ENCODE measurements at regions not wholly inside any gene's neighbourhood (a gene's known extent, or its start where the extent isn't known, plus 50 kb on each side); places are given as distances from the start of the nearest gene placed in this dataset.

DNA sequence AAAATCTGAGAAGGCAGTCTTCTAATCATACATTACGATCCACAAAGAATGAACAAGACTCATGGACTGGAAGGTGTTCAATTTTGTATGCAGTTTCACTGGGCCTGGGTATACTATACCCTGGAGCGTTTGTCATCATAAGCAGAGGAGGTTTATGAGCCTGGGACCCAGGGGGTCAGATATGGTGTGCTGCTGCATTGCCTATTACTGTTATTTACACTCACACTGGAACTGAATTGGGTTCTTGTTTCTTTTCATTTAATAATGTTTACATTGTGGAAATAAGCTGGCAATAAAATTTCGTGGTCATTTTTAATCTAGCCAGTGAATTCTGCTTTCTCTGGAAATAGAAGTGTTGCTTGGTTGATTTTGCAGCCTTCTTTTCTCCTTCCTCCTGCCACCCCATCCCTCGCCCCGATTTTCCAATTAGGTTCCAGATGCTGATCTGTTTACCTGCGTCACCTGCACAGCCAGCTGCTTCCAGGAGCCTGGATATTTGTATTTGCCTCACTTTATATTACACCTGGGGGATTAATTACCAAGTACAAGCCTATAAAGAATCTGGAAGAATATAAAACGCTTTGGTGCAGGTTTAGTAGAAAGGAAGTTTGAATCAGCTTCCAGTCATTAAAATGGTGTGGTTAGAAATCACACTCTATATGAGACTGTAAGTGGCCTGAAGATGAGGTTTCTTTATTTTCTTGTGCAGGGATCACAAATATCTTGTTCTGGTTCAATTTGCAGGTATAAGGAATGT, 234.4 kb downstream of the SOCS6 start:
- WGBS, 2 donors, result 51 to 63% methylated on average over 7 of the region's 7 CpGs
- Histone ChIP-seq H3K4me3 (ENCODE audit: low read depth in 1 of 2, low read length in 2 of 2) (no peak overlapping the region), H3K4me1 (ENCODE audit: control insufficient read depth in 2 of 2, insufficient read depth in 2 of 2, low read length in 1 of 2) (no peaks in the 10 kb centered on the region), H3K36me3 (ENCODE audit: control insufficient read depth in 2 of 2, insufficient read depth in 2 of 2, low read length in 1 of 2) (no peaks in the 10 kb centered on the region), H3K27me3 (ENCODE audit: control insufficient read depth in 1 of 2, insufficient read depth in 2 of 2, low read length in 2 of 2) (no peaks in the 10 kb centered on the region), H3K9me3 (ENCODE audit: control insufficient read depth in 2 of 2, insufficient read depth in 1 of 2, low read depth in 1 of 2, low read length in 1 of 2) (peaks cover 0 to 2% of the 10 kb centered on the region in 2 donors), H3K27ac (ENCODE audit: low read depth in 2 of 2, low read length in 1 of 2) (no peak overlapping the region)

DNA sequence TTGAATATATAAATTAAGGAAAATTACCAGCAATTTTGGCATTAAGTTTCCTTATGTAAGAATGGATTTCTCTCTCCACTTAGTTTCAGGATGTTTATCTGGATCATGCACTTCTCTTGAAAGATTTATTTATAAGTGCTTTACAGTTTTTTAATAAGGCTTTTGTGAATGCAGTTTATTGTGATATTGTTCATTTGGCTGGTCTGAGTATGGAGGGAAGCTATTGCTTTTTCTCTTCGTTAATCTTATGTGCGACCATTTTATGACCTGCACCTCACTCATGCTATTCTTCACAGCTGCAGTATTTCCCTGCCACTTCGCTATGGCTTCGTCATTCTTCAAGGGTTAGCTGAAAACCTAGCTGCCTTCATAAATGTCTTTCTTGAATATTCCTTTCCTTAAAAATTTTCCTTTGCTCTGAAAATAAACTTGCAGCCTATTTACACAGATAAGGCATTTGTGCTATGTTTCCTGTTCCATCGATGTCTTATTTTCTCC, 233.4 kb downstream of the SOCS6 start:
- 52 to 57% methylated on average over 5 of the region's 5 CpGs for WGBS, 2 donors
- no peak overlapping the region for H3K27ac ChIP-seq (ENCODE audit: low read depth in 2 of 2, low read length in 1 of 2)

DNA sequence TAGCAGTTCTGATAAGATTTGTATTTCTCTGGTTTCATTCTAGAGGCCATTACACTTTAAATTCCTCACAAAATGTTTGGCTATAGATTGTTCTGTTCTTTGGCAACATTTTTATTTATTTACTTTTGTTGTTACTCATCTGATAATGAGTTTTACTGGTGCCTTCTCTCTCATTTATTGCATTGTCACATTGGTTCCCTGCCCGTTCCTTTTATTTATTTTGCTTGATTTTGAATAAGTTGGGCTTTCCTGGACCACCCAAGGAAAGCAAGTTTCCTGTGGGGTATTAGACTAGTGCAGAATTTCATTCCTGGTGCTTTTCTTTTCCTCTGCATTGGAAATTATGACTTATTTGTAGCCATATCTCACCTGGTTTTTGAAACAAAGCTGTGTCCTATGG, 232.0 kb downstream of the SOCS6 start:
- Histone ChIP-seq H3K4me1 (ENCODE audit: control insufficient read depth in 2 of 2, insufficient read depth in 2 of 2, low read length in 1 of 2) (no peaks in the 10 kb centered on the region), H3K9me3 (ENCODE audit: control insufficient read depth in 2 of 2, insufficient read depth in 1 of 2, low read depth in 1 of 2, low read length in 1 of 2) (no peaks in the 10 kb centered on the region), H3K27me3 (ENCODE audit: control insufficient read depth in 1 of 2, insufficient read depth in 2 of 2, low read length in 2 of 2) (no peaks in the 10 kb centered on the region), H3K4me3 (ENCODE audit: low read depth in 1 of 2, low read length in 2 of 2) (no peak overlapping the region), H3K27ac (ENCODE audit: low read depth in 2 of 2, low read length in 1 of 2) (no peak overlapping the region), H3K36me3 (ENCODE audit: control insufficient read depth in 2 of 2, insufficient read depth in 2 of 2, low read length in 1 of 2) (no peaks in the 10 kb centered on the region)
- 27 to 32% methylated on average over 1 of the region's 1 CpG for WGBS, 2 donors

More for the DNA sequence above, 233.4 kb downstream of the SOCS6 start:
- no peak overlapping the region for H3K4me3 ChIP-seq (ENCODE audit: low read depth in 1 of 2, low read length in 2 of 2)
- H3K36me3 ChIP-seq (ENCODE audit: control insufficient read depth in 2 of 2, insufficient read depth in 2 of 2, low read length in 1 of 2), result no peaks in the 10 kb centered on the region
- peaks cover 0 to 2% of the 10 kb centered on the region in 2 donors for H3K9me3 ChIP-seq (ENCODE audit: control insufficient read depth in 2 of 2, insufficient read depth in 1 of 2, low read depth in 1 of 2, low read length in 1 of 2)
- no peaks in the 10 kb centered on the region for H3K27me3 ChIP-seq (ENCODE audit: control insufficient read depth in 1 of 2, insufficient read depth in 2 of 2, low read length in 2 of 2)
- no peaks in the 10 kb centered on the region for H3K4me1 ChIP-seq (ENCODE audit: control insufficient read depth in 2 of 2, insufficient read depth in 2 of 2, low read length in 1 of 2)

DNA sequence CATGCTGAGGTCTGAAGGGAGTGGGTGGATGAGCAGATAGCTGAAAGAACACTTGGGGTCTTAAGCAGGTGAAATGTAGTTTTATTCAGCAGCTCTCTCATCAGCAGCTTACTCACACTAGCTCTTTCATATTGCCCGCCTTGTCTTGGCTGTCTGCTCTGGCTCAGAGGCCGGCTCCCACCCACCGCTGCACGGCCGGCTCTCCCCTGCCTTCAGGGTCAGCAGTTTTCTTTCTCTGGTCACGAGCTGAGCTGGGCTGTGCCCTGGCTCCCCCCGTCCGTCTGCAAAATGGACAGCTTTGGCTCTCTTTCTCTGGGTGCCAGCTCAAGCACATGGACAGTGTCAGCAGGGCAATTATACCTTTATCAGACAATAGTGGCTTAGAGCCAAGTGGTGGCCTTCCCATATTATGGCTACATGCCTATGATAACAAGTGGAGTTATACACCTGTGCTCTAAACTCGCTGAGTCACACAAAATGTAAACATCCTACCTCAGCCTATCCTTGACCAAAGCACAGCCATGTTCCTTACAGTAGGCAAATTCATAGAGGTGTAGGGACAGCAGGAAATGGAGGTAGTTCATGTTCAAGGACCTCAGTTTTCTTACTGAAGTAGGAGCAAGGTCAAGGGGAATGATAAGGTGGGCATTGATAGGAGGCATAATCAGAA, 224.8 kb downstream of the SOCS6 start:
- 79 to 81% methylated on average over 9 of the region's 9 CpGs for WGBS, 2 donors
- H3K4me3 ChIP-seq (ENCODE audit: low read depth in 1 of 2, low read length in 2 of 2), result no peak overlapping the region
- H3K36me3 ChIP-seq (ENCODE audit: control insufficient read depth in 2 of 2, insufficient read depth in 2 of 2, low read length in 1 of 2), result no peaks in the 10 kb centered on the region
- no peaks in the 10 kb centered on the region for H3K27me3 ChIP-seq (ENCODE audit: control insufficient read depth in 1 of 2, insufficient read depth in 2 of 2, low read length in 2 of 2)
- no peaks in the 10 kb centered on the region for H3K4me1 ChIP-seq (ENCODE audit: control insufficient read depth in 2 of 2, insufficient read depth in 2 of 2, low read length in 1 of 2)
- H3K27ac ChIP-seq (ENCODE audit: low read depth in 2 of 2, low read length in 1 of 2), result no peak overlapping the region
- H3K9me3 ChIP-seq (ENCODE audit: control insufficient read depth in 2 of 2, insufficient read depth in 1 of 2, low read depth in 1 of 2, low read length in 1 of 2), result no peaks in the 10 kb centered on the region

DNA sequence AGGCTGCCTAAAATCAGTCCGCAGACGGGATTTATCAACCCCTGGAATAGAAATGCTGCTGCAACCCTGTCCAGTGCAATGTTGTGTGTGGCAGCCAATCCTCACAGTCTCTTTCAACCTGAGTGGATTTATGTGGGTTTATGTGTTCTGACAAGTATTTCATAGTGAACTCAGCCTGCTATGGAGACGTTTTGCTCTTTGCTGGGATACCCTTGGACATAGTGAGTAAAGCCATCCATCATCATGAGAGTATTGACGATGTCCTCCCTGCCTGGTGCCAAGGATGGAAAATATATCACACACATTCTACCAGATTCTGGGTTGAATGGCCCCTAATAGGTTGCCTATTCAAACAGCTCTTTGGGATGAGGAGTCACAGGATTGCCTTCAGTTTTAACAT, 219.1 kb downstream of the SOCS6 start:
- Histone ChIP-seq H3K27ac (ENCODE audit: low read depth in 2 of 2, low read length in 1 of 2) (no peak overlapping the region), H3K9me3 (ENCODE audit: control insufficient read depth in 2 of 2, insufficient read depth in 1 of 2, low read depth in 1 of 2, low read length in 1 of 2) (no peaks in the 10 kb centered on the region), H3K4me1 (ENCODE audit: control insufficient read depth in 2 of 2, insufficient read depth in 2 of 2, low read length in 1 of 2) (no peaks in the 10 kb centered on the region), H3K27me3 (ENCODE audit: control insufficient read depth in 1 of 2, insufficient read depth in 2 of 2, low read length in 2 of 2) (no peaks in the 10 kb centered on the region), H3K4me3 (ENCODE audit: low read depth in 1 of 2, low read length in 2 of 2) (no peak overlapping the region), H3K36me3 (ENCODE audit: control insufficient read depth in 2 of 2, insufficient read depth in 2 of 2, low read length in 1 of 2) (no peaks in the 10 kb centered on the region)
- 69 to 72% methylated on average over 4 of the region's 4 CpGs for WGBS, 2 donors

DNA sequence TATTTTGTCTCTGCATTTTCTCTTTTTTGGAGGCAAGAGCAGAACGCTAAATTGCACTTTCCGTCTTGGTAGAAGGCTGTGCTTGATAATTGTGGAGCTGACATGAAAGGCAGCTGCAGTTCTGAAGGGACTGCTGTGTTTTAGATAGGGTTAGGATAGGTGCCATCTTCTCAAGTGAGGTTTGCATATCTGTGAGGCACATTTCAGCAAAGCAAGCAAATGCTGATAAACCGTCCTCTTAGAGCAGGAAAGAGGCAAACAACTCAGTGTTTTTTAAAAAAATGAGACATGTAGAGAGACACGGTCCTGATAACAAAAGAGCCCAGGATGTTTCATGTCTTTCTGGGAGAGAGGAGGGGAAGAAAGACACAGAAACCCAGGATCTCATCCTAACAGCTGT, 217.7 kb downstream of the SOCS6 start:
- Histone ChIP-seq H3K9me3 (ENCODE audit: control insufficient read depth in 2 of 2, insufficient read depth in 1 of 2, low read depth in 1 of 2, low read length in 1 of 2) (no peaks in the 10 kb centered on the region), H3K27me3 (ENCODE audit: control insufficient read depth in 1 of 2, insufficient read depth in 2 of 2, low read length in 2 of 2) (no peaks in the 10 kb centered on the region), H3K36me3 (ENCODE audit: control insufficient read depth in 2 of 2, insufficient read depth in 2 of 2, low read length in 1 of 2) (no peaks in the 10 kb centered on the region), H3K4me3 (ENCODE audit: low read depth in 1 of 2, low read length in 2 of 2) (no peak overlapping the region), H3K4me1 (ENCODE audit: control insufficient read depth in 2 of 2, insufficient read depth in 2 of 2, low read length in 1 of 2) (no peaks in the 10 kb centered on the region), H3K27ac (ENCODE audit: low read depth in 2 of 2, low read length in 1 of 2) (no peak overlapping the region)
- 49 to 53% methylated on average over 4 of the region's 4 CpGs for WGBS, 2 donors

DNA sequence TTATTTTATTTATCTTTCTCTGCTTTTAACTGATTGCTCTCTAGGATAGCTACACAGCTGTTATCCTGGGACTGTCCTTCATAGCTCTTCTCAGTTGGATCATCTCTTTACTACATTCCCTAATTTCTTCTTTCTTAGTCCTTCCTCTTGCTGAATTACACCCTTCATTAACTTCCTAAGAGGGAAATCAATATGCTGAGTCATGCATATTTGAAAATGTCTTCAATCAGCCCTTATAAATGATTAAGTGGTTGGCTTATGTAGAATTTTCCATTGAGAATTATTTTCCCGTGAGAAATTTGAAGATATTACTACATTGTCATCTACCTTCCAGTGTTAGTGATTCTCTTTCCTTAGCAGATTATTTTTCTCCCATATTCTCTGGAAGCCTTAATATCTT, 214.2 kb downstream of the SOCS6 start:
- H3K4me1 ChIP-seq (ENCODE audit: control insufficient read depth in 2 of 2, insufficient read depth in 2 of 2, low read length in 1 of 2), result no peaks in the 10 kb centered on the region
- peaks cover 0 to 2% of the 10 kb centered on the region in 2 donors for H3K9me3 ChIP-seq (ENCODE audit: control insufficient read depth in 2 of 2, insufficient read depth in 1 of 2, low read depth in 1 of 2, low read length in 1 of 2)
- no peak overlapping the region for H3K4me3 ChIP-seq (ENCODE audit: low read depth in 1 of 2, low read length in 2 of 2)
- 76 to 78% methylated on average over 1 of the region's 1 CpG for WGBS, 2 donors
- H3K36me3 ChIP-seq (ENCODE audit: control insufficient read depth in 2 of 2, insufficient read depth in 2 of 2, low read length in 1 of 2), result no peaks in the 10 kb centered on the region
- no peaks in the 10 kb centered on the region for H3K27me3 ChIP-seq (ENCODE audit: control insufficient read depth in 1 of 2, insufficient read depth in 2 of 2, low read length in 2 of 2)
- H3K27ac ChIP-seq (ENCODE audit: low read depth in 2 of 2, low read length in 1 of 2), result no peak overlapping the region

DNA sequence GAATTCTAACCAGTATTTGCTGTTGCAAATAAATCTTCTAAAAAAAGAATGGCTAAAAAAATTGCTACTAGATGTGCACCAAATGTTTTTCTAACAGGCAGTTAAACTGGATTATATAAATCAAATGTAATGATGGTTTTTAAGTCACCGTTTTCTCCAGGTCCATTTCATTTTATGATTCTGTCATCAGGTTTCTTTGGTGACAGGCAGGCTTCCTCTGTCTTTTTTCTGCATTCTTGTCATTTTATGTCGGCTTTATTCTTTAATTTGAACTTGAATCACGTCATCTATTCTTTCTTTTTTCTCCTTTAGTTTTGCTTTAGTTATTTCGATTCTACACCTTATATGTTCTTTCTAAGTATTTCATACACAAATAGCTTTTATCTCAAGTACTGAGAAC, 212.5 kb downstream of the SOCS6 start:
- Histone ChIP-seq H3K27me3 (ENCODE audit: control insufficient read depth in 1 of 2, insufficient read depth in 2 of 2, low read length in 2 of 2) (no peaks in the 10 kb centered on the region), H3K27ac (ENCODE audit: low read depth in 2 of 2, low read length in 1 of 2) (no peak overlapping the region), H3K9me3 (ENCODE audit: control insufficient read depth in 2 of 2, insufficient read depth in 1 of 2, low read depth in 1 of 2, low read length in 1 of 2) (peaks cover 0 to 2% of the 10 kb centered on the region in 2 donors), H3K4me3 (ENCODE audit: low read depth in 1 of 2, low read length in 2 of 2) (no peak overlapping the region), H3K36me3 (ENCODE audit: control insufficient read depth in 2 of 2, insufficient read depth in 2 of 2, low read length in 1 of 2) (no peaks in the 10 kb centered on the region), H3K4me1 (ENCODE audit: control insufficient read depth in 2 of 2, insufficient read depth in 2 of 2, low read length in 1 of 2) (no peaks in the 10 kb centered on the region)
- 71 to 81% methylated on average over 4 of the region's 4 CpGs for WGBS, 2 donors

DNA sequence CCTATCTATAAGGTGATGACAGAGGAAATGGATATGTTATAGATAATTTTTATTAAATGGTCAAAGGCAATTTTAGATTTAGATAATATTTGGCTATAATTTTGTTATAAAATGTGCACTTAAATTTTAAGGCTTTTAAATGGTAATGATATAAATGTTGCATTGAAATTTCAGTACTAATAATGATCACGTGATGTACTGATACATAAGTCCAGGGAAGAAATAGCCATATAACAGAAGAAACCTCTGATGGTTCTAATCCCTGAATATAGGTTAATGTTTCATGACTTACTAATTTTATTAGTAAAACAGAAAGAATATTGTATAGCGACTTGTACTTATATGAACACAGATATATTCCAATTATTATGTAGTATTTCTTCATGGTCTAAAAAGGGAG, 211.9 kb downstream of the SOCS6 start:
- WGBS, 2 donors, result 87 to 89% methylated on average over 2 of the region's 2 CpGs
- H3K4me1 ChIP-seq (ENCODE audit: control insufficient read depth in 2 of 2, insufficient read depth in 2 of 2, low read length in 1 of 2), result no peaks in the 10 kb centered on the region
- no peaks in the 10 kb centered on the region for H3K36me3 ChIP-seq (ENCODE audit: control insufficient read depth in 2 of 2, insufficient read depth in 2 of 2, low read length in 1 of 2)

More for the DNA sequence above, 211.9 kb downstream of the SOCS6 start:
- Histone ChIP-seq H3K27ac (ENCODE audit: low read depth in 2 of 2, low read length in 1 of 2) (no peak overlapping the region), H3K4me3 (ENCODE audit: low read depth in 1 of 2, low read length in 2 of 2) (no peak overlapping the region), H3K27me3 (ENCODE audit: control insufficient read depth in 1 of 2, insufficient read depth in 2 of 2, low read length in 2 of 2) (no peaks in the 10 kb centered on the region), H3K9me3 (ENCODE audit: control insufficient read depth in 2 of 2, insufficient read depth in 1 of 2, low read depth in 1 of 2, low read length in 1 of 2) (peaks cover 0 to 2% of the 10 kb centered on the region in 2 donors)
